Vagina (tissue), 2 donors: ENCODE measurements at regions not wholly inside any gene's neighbourhood (a gene's known extent, or its start where the extent isn't known, plus 50 kb on each side); places are given as distances from the start of the nearest gene placed in this dataset.
A peak's percentile ranks its signal among the peaks of the same experiment; 100 is the strongest.

Experiments used
- CTCF ChIP-seq, 3 experiments: fragments of 450-650 bp in 2 of 3; fragments of 200-600 bp in 1 of 3; sonication (generic) in 1 of 3; IDR thresholded peaks; one replicate each; pipeline ENCODE4 v1.5.1; 2017 to 2019; ENCODE audit warnings: antibody characterized with exemption in 3 of 3, mild to moderate bottlenecking in 2 of 3, moderate library complexity in 2 of 3
- POLR2A ChIP-seq, 2 donors: fragments of 450-650 bp; IDR thresholded peaks; one replicate each; pipeline ENCODE4 v1.6.1; 2017; ENCODE audit warnings: antibody characterized with exemption in 2 of 2, mild to moderate bottlenecking in 2 of 2, moderate library complexity in 2 of 2
- POLR2AphosphoS5 ChIP-seq, 2 donors: sonication (generic); formaldehyde crosslinking; IDR thresholded peaks; one replicate each; pipeline ENCODE4 v1.9.0; 2017; ENCODE audit warnings: antibody characterized with exemption in 2 of 2, mild to moderate bottlenecking in 2 of 2, low read depth in 1 of 2; ENCODE audit not compliant: insufficient read depth in 1 of 2

GRCh38 chr12:124422142-124422569 is 127.3 kb downstream of the RFLNA start:
- TF ChIP-seq POLR2AphosphoS5 (IDR thresholded peaks at IDR 0.05; ENCODE audit: insufficient read depth in 1 of 2, low read depth in 1 of 2) = no peak
- TF ChIP-seq CTCF (IDR thresholded peaks at IDR 0.05) = no peak
- TF ChIP-seq POLR2A (IDR thresholded peaks at IDR 0.05) = peak in 1 of 2 donors; percentile 7
